ENCODE measurements at regions not wholly inside any gene's neighbourhood (a gene's known extent, or its start where the extent isn't known, plus 50 kb on each side); places are given as distances from the start of the nearest gene placed in this dataset.

GRCh38 chr4:134390319-134390718 is 188.7 kb upstream of the PABPC4L start:
- no peak overlapping the region for H3K4me3 ChIP-seq (ENCODE audit: low read depth, low read length)
- DNase-seq (ENCODE audit: low read depth), result no peak
- no peak for TF ChIP-seq CTCF (IDR thresholded peaks at IDR 0.05; ENCODE audit: insufficient read depth, low read depth, low read length, missing control alignments)

- TF ChIP-seq CTCF (IDR thresholded peaks at IDR 0.05; ENCODE audit: insufficient read depth, low read depth, low read length, missing control alignments), result no peak
- H3K4me3 ChIP-seq (ENCODE audit: low read depth, low read length), result no peak overlapping the region
- no peak for DNase-seq (ENCODE audit: low read depth)
Measured at GRCh38 chr4:134388351-134388750, 186.8 kb upstream of the PABPC4L start.

- no peak overlapping the region for H3K4me3 ChIP-seq (ENCODE audit: low read depth, low read length)
- no peak for TF ChIP-seq CTCF (IDR thresholded peaks at IDR 0.05; ENCODE audit: insufficient read depth, low read depth, low read length, missing control alignments)
- DNase-seq (ENCODE audit: low read depth), result no peak
Measured at GRCh38 chr4:134382478-134383227, 181.1 kb upstream of the PABPC4L start.

GRCh38 chr4:134375775-134376174 is 174.2 kb upstream of the PABPC4L start:
- no peak overlapping the region for H3K4me3 ChIP-seq (ENCODE audit: low read depth, low read length)
- no peak for DNase-seq (ENCODE audit: low read depth)
- no peak for TF ChIP-seq CTCF (IDR thresholded peaks at IDR 0.05; ENCODE audit: insufficient read depth, low read depth, low read length, missing control alignments)

- H3K4me3 ChIP-seq (ENCODE audit: low read depth, low read length), result no peak overlapping the region
- TF ChIP-seq CTCF (IDR thresholded peaks at IDR 0.05; ENCODE audit: insufficient read depth, low read depth, low read length, missing control alignments), result no peak
- DNase-seq (ENCODE audit: low read depth), result no peak
Measured at GRCh38 chr4:134365852-134366251, 164.3 kb upstream of the PABPC4L start.

- no peak overlapping the region for H3K4me3 ChIP-seq (ENCODE audit: low read depth, low read length)
- DNase-seq (ENCODE audit: low read depth), result no peak
- no peak for TF ChIP-seq CTCF (IDR thresholded peaks at IDR 0.05; ENCODE audit: insufficient read depth, low read depth, low read length, missing control alignments)
Measured at GRCh38 chr4:134364928-134365327, 163.3 kb upstream of the PABPC4L start.

GRCh38 chr4:134345244-134345643 is 143.7 kb upstream of the PABPC4L start:
- no peak for TF ChIP-seq CTCF (IDR thresholded peaks at IDR 0.05; ENCODE audit: insufficient read depth, low read depth, low read length, missing control alignments)
- no peak for DNase-seq (ENCODE audit: low read depth)
- H3K4me3 ChIP-seq (ENCODE audit: low read depth, low read length), result no peak overlapping the region

All from GM12865 (cell line).